GM21447 (cell line): ENCODE measurements at regions not wholly inside any gene's neighbourhood (a gene's known extent, or its start where the extent isn't known, plus 50 kb on each side); places are given as distances from the start of the nearest gene placed in this dataset.
"Not testable (repeated sequence)": the region's sequence is repeated elsewhere in the genome, so short reads cannot be mapped to it uniquely, and the experiment has no call there.

ENCODE experiments used
- ATAC-seq: cut with Tn5 transposase; IDR thresholded peaks from one replicate; pipeline ENCODE4 v1.9.1; 2021; ENCODE audit not compliant: unreplicated experiment

GRCh38 chr2:765369-765768 is 88.2 kb upstream of the TMEM18 start:
- no peak for ATAC-seq

- no peak for ATAC-seq
Measured at GRCh38 chr2:763766-764525, 86.7 kb upstream of the TMEM18 start.

GRCh38 chr2:762646-763045 is 85.4 kb upstream of the TMEM18 start:
- no peak for ATAC-seq

DNA sequence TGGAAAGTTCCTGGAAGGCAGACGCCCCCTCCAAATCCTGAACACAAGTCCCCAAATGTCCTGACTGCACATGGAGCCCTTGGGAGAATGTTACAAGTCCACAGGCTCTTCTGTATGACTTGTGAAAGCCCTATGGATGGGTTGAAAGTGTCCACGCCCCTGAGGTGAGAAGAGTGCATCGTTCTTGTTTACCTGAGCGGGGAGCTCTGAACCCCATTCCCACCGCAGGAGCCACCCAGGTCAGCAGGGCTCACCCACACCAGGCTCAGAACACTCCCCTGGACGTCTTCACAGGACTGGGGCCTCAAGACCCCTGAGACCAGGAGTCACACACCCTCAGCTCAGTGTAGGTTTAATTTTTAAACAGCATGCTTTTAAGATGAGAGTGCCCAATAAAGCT is 84.2 kb upstream of the TMEM18 start:
- no peak for ATAC-seq

- ATAC-seq = no peak
Measured at GRCh38 chr2:760001-760400, 82.8 kb upstream of the TMEM18 start.

DNA sequence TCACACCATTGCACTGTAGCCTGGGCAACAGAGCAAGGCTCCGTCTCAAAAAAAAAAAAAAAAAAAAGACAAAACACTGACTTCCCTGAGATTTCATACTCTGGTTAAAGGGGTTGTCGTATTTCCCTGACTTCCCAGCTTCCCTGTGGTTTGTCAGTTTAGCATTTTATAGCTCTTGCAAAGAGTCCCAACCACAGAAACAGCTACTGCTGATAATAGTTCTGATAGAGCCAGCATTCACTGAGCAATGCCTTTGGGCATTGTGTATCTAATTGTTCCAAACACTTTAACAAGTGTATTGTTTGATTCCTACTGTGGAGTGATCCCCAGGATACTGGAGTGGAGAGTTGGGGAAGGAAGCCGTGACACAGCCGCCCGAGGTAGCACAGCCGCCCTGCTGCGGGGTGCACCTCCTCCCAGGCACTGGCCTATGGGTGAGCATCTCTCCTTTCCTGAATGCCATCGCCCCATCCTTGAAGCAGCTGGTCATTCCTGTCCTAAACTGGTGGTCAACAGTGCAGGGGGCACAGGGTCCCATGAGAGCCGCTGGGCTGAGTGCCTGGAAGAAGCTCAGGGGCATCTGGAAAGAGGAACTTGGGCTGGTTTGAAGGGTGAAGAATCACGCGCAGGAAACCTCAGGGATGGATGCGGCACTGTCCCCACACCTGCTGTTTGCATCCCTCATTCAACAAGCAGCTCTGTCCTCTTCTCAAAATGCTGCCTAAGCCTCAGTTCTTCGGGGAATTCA is 81.0 kb upstream of the TMEM18 start:
- ATAC-seq = no peak

DNA sequence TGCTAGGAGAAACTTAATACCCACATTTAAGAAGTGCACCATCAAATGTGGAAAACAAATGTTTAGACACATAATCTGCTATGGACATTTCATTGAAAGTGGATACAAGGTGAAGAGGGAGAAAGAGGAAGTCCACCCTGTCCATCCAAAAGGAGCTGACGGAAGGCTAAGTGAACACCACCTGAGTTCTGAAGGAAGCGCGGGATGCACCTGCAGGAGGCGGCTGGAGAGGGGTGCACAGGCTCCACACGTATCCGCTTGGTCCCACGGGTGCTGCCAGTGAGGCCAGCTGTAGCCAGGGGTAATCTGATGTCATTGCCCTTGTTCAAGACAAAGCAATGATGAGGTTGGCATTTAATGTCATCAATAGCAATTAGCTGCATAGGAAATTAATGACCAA is 75.9 kb upstream of the TMEM18 start:
- ATAC-seq = no peak

- ATAC-seq = no peak
Measured at GRCh38 chr2:751474-751873, 74.3 kb upstream of the TMEM18 start.

DNA sequence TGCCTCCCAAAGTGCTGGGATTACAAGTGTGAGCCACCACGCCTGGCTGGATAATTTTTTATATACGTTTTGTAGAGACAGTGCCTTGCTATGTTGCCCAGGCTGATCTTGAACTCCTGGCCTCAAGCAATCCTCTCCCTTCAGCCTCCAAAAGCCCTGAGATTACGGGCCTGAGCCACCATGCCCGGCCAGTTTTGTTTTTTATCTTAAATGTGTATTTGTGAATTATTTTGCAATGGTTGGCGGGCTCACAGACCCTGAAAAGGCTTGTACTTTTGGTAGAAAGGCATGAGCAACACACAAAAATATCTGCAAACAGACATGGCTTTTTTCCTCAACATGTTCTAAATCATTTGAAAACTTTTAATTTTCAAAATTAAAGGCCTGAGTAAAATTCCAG is 73.4 kb upstream of the TMEM18 start:
- ATAC-seq = no peak

GRCh38 chr2:747762-748351 is 70.7 kb upstream of the TMEM18 start:
- no peak for ATAC-seq

DNA sequence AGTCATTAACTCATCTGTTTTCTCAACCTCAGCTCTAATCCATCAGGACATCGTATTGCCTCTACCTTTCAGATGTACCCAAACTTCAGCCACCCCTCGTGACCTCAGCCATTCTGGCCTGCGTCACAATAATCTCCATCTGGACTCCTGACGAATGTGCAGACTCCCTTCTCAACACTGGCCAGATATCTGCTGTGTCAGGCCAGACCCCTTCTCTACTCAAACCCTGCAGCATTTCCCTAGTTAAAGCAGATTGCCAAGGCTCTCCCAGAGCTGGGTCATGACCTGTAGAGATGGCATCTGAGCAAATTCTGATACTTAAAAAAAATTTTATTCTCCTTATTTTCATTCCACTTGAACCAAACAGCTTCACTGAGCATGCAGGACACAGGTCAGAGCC is 69.5 kb upstream of the TMEM18 start:
- ATAC-seq = no peak

GRCh38 chr2:744088-744487 is 66.9 kb upstream of the TMEM18 start:
- ATAC-seq = no peak

GRCh38 chr2:742221-742620 is 65.0 kb upstream of the TMEM18 start:
- no peak for ATAC-seq

DNA sequence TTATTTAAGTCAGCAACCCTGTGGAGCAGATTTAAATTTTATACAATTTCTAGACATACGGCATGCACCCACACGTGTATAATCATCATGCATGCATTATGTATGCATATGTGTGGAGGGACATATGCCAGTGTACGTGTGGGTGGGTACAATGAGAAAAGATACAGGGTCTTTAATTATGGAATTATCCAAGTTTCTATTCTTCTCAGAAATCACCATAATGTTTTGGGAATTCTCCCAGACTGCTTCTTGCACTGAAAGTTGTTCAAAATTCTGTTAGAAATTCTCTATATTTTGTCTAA is 63.9 kb upstream of the TMEM18 start:
- no peak for ATAC-seq

DNA sequence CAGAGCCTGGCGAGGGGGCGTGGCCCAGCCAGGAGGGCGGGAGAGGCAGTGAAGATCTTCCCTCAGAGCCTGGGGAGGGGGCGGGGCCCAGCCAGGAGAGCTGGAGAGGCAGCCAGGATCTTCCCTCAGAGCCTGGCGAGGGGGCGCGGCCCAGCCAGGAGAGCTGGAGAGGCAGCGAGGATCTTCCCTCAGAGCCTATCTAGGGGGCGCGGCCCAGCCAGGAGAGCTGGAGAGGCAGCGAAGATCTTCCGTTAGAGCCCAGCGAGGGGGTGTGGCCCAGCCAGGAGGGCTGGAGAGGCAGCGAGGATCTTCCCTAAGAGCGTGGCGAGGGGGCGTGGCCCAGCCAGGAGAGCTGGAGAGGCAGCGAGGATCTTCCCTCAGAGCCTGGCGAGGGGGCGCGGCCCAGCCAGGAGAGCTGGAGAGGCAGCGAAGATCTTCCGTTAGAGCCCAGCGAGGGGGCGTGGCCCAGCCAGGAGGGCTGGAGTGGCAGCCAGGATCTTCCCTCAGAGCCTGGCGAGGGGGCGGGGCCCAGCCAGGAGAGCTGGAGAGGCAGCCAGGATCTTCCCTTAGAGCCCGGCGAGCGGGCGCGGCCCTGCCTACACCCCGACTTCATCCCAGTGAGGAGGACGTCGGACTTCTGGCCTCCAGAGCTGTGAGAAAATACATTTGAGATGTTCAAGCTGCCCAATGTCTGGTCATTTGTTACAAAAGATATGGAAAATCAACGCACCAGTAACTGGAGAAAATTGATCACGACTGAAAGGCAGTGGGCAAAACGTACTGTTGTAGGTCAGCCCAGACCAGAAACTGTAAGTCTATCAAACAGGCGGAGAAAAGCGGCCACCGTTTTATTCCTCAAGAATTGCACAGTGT is 63.4 kb upstream of the TMEM18 start:
- ATAC-seq = not testable (repeated sequence)

GRCh38 chr2:739864-740321 is 62.7 kb upstream of the TMEM18 start:
- not testable (repeated sequence) for ATAC-seq

GRCh38 chr2:736939-737338 is 59.7 kb upstream of the TMEM18 start:
- ATAC-seq = no peak

- ATAC-seq = peak; percentile 81
Measured at GRCh38 chr2:735670-736218, 58.5 kb upstream of the TMEM18 start.

- no peak for ATAC-seq
Measured at GRCh38 chr2:734496-734895, 57.3 kb upstream of the TMEM18 start.

- no peak for ATAC-seq
Measured at GRCh38 chr2:733495-733894, 56.3 kb upstream of the TMEM18 start.

GRCh38 chr2:733001-733400 is 55.8 kb upstream of the TMEM18 start:
- no peak for ATAC-seq
